HuH-7 (cell line): ENCODE measurements at regions not wholly inside any gene's neighbourhood (a gene's known extent, or its start where the extent isn't known, plus 50 kb on each side); places are given as distances from the start of the nearest gene placed in this dataset.
"Not testable (repeated sequence)": the region's sequence is repeated elsewhere in the genome, so short reads cannot be mapped to it uniquely, and the experiment has no call there.

ENCODE experiments used
- DNase-seq: peaks from one replicate; pipeline ENCODE4 v3.0.0; 2011; ENCODE audit warnings: low spot score

GRCh38 chr1:206405282-206405681, 65.0 kb upstream of the IKBKE start:
- DNase-seq: not testable (repeated sequence)

GRCh38 chr1:206408371-206409288, 61.6 kb upstream of the IKBKE start:
- not testable (repeated sequence) for DNase-seq

- no peak for DNase-seq
Observed at GRCh38 chr1:206411321-206411720, 59.0 kb upstream of the IKBKE start.

DNA sequence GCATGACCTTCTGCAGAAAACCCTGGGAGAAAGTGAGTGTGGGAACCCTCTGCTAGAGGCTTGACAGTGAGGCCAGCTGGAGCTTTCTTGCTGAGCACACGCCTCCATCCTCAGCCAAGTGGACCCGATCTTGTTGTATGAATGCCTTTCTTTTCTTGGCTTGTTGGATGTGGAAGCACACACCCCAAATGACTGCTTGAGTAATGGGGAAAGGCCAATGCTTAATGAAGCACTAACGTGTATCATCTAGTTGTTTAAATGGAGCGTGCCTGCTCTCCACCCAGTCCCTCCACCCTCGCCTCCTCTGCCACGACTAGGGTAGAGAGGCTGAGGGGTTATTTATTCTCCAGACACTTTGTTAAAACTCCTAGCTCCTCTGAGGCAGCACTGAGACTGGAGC, 54.3 kb upstream of the IKBKE start:
- no peak for DNase-seq

DNA sequence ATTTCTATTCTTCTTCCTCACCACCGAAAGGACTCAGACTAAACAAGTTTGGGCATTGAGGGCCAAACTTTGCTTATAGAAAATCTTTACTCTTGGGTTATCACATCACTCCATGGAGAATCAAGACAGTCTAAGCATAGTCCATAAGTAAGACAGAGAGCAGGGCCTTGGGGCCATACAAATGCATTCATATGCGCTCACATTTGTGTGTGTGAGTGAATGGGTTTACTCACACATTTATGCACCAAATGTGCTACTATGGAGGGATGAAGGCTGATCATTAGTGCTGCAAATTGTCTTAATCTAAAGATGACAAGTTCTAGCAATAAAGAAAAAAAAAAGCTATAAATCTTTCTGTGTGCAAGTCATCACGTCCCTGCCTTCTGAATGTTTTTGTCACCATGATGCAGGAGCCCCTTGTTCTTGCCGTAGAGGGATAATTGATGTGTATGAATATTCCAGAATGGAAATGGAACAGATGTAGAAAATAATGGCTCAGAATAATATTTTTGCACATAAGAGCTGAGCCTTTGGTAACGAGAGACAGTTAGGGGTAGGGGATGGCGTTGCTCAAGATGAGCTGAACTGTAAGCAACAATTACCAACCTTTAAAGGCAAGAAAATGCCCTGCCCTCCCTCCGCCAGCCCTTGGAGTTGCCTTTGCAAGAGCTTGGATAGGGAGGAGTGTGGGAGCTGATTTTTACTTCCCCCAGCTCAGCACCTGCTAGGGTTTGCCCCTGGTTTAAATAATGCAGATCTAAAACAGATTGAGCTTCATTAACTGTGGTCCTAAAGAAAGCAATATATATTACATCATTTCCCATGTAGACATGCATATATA, 52.3 kb upstream of the IKBKE start:
- no peak for DNase-seq

DNA sequence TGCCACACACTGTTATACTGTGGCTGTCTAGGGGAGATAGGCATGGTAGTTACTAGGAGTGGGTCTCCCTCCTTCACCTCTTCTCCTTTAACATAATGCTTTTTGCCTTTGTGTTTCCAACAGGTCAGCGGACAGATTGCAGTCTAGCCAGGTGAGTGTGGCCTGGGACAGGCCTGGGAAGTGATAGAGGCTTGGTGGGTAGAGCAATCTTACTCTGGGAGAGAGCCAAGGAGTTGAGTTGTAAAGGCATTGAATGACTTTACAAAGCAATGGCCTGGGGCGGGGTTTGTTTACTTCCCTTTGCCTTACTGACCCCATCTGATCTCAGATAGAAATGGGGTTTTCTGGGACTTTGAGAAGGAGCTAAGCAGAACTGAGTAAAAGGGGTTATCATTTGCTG, 51.0 kb upstream of the IKBKE start:
- DNase-seq: peak; percentile 32

- DNase-seq: no peak
Observed at GRCh38 chr1:206419783-206420182, 50.5 kb upstream of the IKBKE start.

DNA sequence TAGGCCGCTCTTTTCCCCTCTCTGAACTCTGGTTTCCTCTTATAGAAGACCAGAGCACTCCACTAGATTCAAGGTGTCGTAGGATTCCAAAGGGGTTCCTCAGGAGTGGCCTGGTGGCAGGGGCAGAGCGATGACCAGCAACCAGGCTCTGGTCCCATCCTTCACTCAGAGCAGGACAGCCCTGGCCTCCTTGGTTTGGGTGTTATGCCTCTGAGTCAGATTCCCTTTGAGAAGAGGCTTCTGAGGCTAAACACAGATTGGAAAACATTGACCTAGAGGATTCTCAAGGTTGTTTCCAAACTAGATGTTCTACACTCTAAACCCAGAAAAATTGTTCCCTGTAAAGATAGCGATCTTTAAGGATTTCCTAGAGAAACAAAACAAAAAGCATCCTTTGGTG, 49.8 kb upstream of the IKBKE start:
- DNase-seq: no peak
